HCT116 (cell line): ENCODE measurements at regions not wholly inside any gene's neighbourhood (a gene's known extent, or its start where the extent isn't known, plus 50 kb on each side); places are given as distances from the start of the nearest gene placed in this dataset.

Experiments used
- ATAC-seq: fragments of 200-7000 bp; cut with Tn5 transposase; 2 replicates; pipeline ENCODE4 v1.9.1; 2020; ENCODE audit warnings: mild to moderate bottlenecking, moderate library complexity
- BruUV-seq: library from RNA; stranded (reverse); fragments of 400-500 nt; replicated peaks from 2 replicates; lab custom pipeline; 2021; lab: Mats Ljungman, UMichigan
- CTCF ChIA-PET: fragments of 300-600 bp; sonication (Branson Sonifier 250); formaldehyde crosslinking; loops from one replicate; lab custom pipeline; 2021; ENCODE audit warnings: antibody characterized with exemption; lab: Charles Lee
- POLR2A ChIA-PET: fragments of 300-600, 350-600 bp; sonication (Branson Sonifier 250); formaldehyde crosslinking; loops from one replicate; lab custom pipeline; 2021; ENCODE audit warnings: antibody characterized with exemption; lab: Charles Lee
- RAD21 ChIA-PET, 2 experiments: fragments of 300-600 bp; sonication (Branson Sonifier 250); formaldehyde crosslinking; loops; one replicate each; lab custom pipeline; 2023; ENCODE audit warnings: low total read pairs in 2 of 2; ENCODE audit not compliant: uncharacterized antibody in 2 of 2, unreplicated experiment in 2 of 2, low non-redundant PET in 1 of 2; lab: Charles Lee
- DNase-seq: peaks from one replicate; pipeline ENCODE4 v3.0.0-alpha.2; 2010; ENCODE audit warnings: low read depth, low spot score
- H2AFZ ChIP-seq: fragments of 200-600 bp; shearing (Covaris generic), sonication (generic); 2 replicates; pipeline ENCODE4 v1.6.1; 2017; ENCODE audit warnings: low read depth, mixed run types, mixed read lengths, antibody characterized with exemption, low read length; ENCODE audit not compliant: poor library complexity, severe bottlenecking
- H3K27ac ChIP-seq: 2 replicates; pipeline ENCODE4 v1.5.1; 2012; ENCODE audit warnings: low read depth, low read length
- H3K27me3 ChIP-seq: fragments of 200-600 bp; sonication (generic); 2 replicates; pipeline ENCODE4 v1.6.1; 2016; ENCODE audit warnings: mixed run types, low read length, mixed read lengths; ENCODE audit not compliant: insufficient read depth
- H3K36me3 ChIP-seq, 2 experiments: fragments of 200-500 bp in 1 of 2; fragments of 200-600 bp in 1 of 2; sonication (Bioruptor generic) in 1 of 2; sonication (generic) in 1 of 2; 2 replicates each; pipeline versions ENCODE4 v1.5.1 to v1.6.1; 2014 to 2016; ENCODE audit warnings: low read length in 2 of 2, inconsistent platforms in 1 of 2, mixed read lengths in 1 of 2, mixed run types in 1 of 2; ENCODE audit not compliant: insufficient read depth in 2 of 2, control insufficient read depth in 1 of 2
- H3K4me1 ChIP-seq, 2 experiments: fragments of 200-600 bp in 1 of 2; sonication (generic) in 1 of 2; 2 replicates each; pipeline versions ENCODE4 v1.5.1 to v1.6.1; 2012 to 2017; ENCODE audit warnings: low read length in 2 of 2, inconsistent platforms in 1 of 2, mild to moderate bottlenecking in 1 of 2, mixed read lengths in 1 of 2, mixed run types in 1 of 2, moderate library complexity in 1 of 2; ENCODE audit not compliant: insufficient read depth in 2 of 2, control insufficient read depth in 1 of 2
- H3K4me2 ChIP-seq: fragments of 200-600 bp; sonication (generic); 2 replicates; pipeline ENCODE4 v1.6.1; 2017; ENCODE audit warnings: mixed run types, low read length, mixed read lengths
- H3K4me3 ChIP-seq, 2 experiments: fragments of 200-600 bp in 1 of 2; sonication (generic) in 1 of 2; replicated peaks in 1 of 2; 2 replicates each; pipeline ENCODE4 v1.5.1; 2011 to 2016; ENCODE audit warnings: low read length in 2 of 2, control low read depth in 1 of 2, low read depth in 1 of 2, mild to moderate bottlenecking in 1 of 2, mixed read lengths in 1 of 2, mixed run types in 1 of 2
- H3K79me2 ChIP-seq: fragments of 200-600 bp; sonication (generic); 2 replicates; pipeline ENCODE4 v1.6.1; 2017; ENCODE audit warnings: mild to moderate bottlenecking, mixed run types, low read length, moderate library complexity, mixed read lengths; ENCODE audit not compliant: insufficient read depth
- H3K9ac ChIP-seq: fragments of 200-600 bp; sonication (generic); 2 replicates; pipeline ENCODE4 v1.6.1; 2016; ENCODE audit warnings: low read length, mixed read lengths
- H3K9me2 ChIP-seq: fragments of 200-600 bp; sonication (generic), shearing (Covaris generic); 2 replicates; pipeline ENCODE4 v1.6.1; 2017; ENCODE audit warnings: mixed run types, mild to moderate bottlenecking, moderate library complexity; ENCODE audit not compliant: insufficient read depth
- H3K9me3 ChIP-seq, 2 experiments: fragments of 200-500 bp in 1 of 2; fragments of 200-600 bp in 1 of 2; sonication (Bioruptor generic) in 1 of 2; sonication (generic) in 1 of 2; 2 replicates each; pipeline ENCODE4 v1.6.1; 2014 to 2017; ENCODE audit warnings: low read length in 2 of 2, mixed read lengths in 2 of 2, inconsistent platforms in 1 of 2, low read depth in 1 of 2, mild to moderate bottlenecking in 1 of 2, mixed run types in 1 of 2, moderate library complexity in 1 of 2; ENCODE audit not compliant: control insufficient read depth in 1 of 2, insufficient read depth in 1 of 2
- H4K20me1 ChIP-seq: fragments of 200-600 bp; sonication (generic), shearing (Covaris generic); 2 replicates; pipeline ENCODE4 v1.6.1; 2017; ENCODE audit warnings: mixed run types, mild to moderate bottlenecking, moderate library complexity; ENCODE audit not compliant: insufficient read depth
- EGR1 ChIP-seq: IDR thresholded peaks from 2 replicates; pipeline ENCODE4 v1.6.1; 2012; ENCODE audit warnings: low read depth
- ELF1 ChIP-seq: IDR thresholded peaks from 2 replicates; pipeline ENCODE4 v1.6.1; 2012; ENCODE audit warnings: low read depth, borderline replicate concordance
- EZH2 ChIP-seq: fragments of 200-600 bp; sonication (generic); IDR thresholded peaks from 2 replicates; pipeline ENCODE4 v1.6.1; 2017; ENCODE audit warnings: antibody characterized with exemption, mixed run types
- EZH2phosphoT487 ChIP-seq: fragments of 200-600 bp; IDR thresholded peaks from 2 replicates; pipeline ENCODE4 v1.6.1; 2018; ENCODE audit warnings: antibody characterized with exemption, borderline replicate concordance
- FOSL1 ChIP-seq: IDR thresholded peaks from 2 replicates; pipeline ENCODE4 v1.6.1; 2012; ENCODE audit warnings: low read depth
- MAX ChIP-seq: IDR thresholded peaks from 2 replicates; pipeline ENCODE4 v1.6.1; 2012
- SP1 ChIP-seq: IDR thresholded peaks from 2 replicates; pipeline ENCODE4 v1.6.1; 2012; ENCODE audit warnings: low read depth
- YY1 ChIP-seq: IDR thresholded peaks from 2 replicates; pipeline ENCODE4 v1.6.1; 2011; ENCODE audit warnings: low read length, low read depth, moderate library complexity, mild to moderate bottlenecking; ENCODE audit not compliant: insufficient replicate concordance; ENCODE audit errors: extremely low read depth
- ZBTB33 ChIP-seq: IDR thresholded peaks from 2 replicates; pipeline ENCODE4 v1.6.1; 2011; ENCODE audit warnings: mild to moderate bottlenecking, low read length, moderate library complexity; ENCODE audit not compliant: insufficient replicate concordance; ENCODE audit errors: extremely low read depth
- ZFX ChIP-seq: fragments of 450-650 bp; IDR thresholded peaks from 2 replicates; pipeline ENCODE4 v1.6.1; 2017
- ZNF274 ChIP-seq: fragments of 200-500 bp; sonication (Bioruptor generic); IDR thresholded peaks from 2 replicates; pipeline ENCODE4 v1.6.1; 2014; ENCODE audit warnings: mild to moderate bottlenecking, low read depth, low read length, inconsistent platforms
- intact Hi-C: fragments of 100-400 bp; cut with micrococcal nuclease; formaldehyde crosslinking; loops from 2 replicates; pipeline ENCODE4 v1.10.0; 2022
- TF ChIP-seq, protein P1 (sequence below): IDR thresholded peaks from 2 replicates; pipeline ENCODE4 v1.6.1; 2012; ENCODE audit warnings: low read depth

DNA sequence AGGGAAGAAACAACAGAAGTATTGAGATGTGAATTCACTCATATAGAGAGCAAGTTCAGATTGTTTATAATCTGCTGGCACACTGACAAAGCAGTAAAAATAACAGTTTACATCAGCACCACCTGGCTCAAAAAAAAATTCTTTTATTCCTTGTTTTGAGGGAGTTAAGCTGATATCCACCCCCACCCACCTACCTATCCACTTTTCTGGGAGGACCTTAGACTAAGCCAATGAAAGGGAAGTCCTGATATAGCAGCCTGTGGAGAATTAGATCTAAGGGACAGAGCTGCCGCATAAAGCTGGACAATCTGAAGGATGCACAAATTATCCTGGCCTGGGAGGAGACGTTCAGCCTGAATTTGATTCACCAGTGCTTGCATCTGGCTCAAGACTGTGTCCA lies 264.5 kb downstream of the RCHY1 start (continued):
- TF ChIP-seq, protein P1, sequence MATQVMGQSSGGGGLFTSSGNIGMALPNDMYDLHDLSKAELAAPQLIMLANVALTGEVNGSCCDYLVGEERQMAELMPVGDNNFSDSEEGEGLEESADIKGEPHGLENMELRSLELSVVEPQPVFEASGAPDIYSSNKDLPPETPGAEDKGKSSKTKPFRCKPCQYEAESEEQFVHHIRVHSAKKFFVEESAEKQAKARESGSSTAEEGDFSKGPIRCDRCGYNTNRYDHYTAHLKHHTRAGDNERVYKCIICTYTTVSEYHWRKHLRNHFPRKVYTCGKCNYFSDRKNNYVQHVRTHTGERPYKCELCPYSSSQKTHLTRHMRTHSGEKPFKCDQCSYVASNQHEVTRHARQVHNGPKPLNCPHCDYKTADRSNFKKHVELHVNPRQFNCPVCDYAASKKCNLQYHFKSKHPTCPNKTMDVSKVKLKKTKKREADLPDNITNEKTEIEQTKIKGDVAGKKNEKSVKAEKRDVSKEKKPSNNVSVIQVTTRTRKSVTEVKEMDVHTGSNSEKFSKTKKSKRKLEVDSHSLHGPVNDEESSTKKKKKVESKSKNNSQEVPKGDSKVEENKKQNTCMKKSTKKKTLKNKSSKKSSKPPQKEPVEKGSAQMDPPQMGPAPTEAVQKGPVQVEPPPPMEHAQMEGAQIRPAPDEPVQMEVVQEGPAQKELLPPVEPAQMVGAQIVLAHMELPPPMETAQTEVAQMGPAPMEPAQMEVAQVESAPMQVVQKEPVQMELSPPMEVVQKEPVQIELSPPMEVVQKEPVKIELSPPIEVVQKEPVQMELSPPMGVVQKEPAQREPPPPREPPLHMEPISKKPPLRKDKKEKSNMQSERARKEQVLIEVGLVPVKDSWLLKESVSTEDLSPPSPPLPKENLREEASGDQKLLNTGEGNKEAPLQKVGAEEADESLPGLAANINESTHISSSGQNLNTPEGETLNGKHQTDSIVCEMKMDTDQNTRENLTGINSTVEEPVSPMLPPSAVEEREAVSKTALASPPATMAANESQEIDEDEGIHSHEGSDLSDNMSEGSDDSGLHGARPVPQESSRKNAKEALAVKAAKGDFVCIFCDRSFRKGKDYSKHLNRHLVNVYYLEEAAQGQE = no peak
- no peak for TF ChIP-seq ELF1
- TF ChIP-seq MAX = no peak
- TF ChIP-seq EGR1 = no peak
- no peak for TF ChIP-seq ZFX

DNA sequence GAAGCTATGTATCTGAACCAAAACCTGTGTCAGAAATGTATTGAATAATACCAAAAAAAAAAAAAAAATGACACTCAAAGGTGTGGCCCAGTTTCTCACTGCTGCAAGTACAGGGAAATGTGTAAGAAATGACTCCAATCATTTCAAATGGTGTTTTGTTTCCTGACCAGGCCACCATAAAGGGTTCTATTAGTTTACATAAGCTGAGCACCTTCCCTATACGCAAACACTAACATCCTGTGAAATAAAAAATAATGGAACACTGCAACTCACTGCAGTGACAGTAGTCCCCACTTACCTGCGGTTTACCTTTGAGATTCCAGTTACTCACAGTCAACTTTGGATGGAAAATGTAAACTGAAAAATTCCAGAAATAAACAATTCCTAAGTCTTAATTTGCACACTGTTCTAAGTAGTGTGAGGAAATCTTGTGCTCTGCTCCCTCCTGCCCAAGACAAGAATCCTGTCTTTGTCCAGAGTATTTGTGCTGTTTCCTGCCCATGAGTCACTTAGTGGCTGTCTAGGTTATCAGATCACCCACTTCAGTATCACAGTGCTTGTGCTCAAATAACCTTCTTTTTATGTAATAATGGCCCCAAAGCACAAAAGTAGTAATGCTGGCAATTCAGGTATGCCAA lies 265.3 kb downstream of the RCHY1 start:
- no peaks in the 10 kb centered on the region for H4K20me1 ChIP-seq
- H3K9ac ChIP-seq = no peak overlapping the region
- no peaks in the 10 kb centered on the region for H3K9me3 ChIP-seq
- peaks cover 0 to 5% of the 10 kb centered on the region in 2 experiments; a peak in 1 of 4 replicates for H3K4me1 ChIP-seq
- intact Hi-C loops = no loop called here
- no peaks in the 10 kb centered on the region for H3K9me2 ChIP-seq
- H3K36me3 ChIP-seq = no peaks in the 10 kb centered on the region
- CTCF ChIA-PET = no interaction called here
- no peak overlapping the region for H3K27ac ChIP-seq
- no peak overlapping the region for H3K4me3 ChIP-seq
- no peaks in the 10 kb centered on the region for H3K79me2 ChIP-seq
- H3K4me2 ChIP-seq = no peak overlapping the region
- DNase-seq = no peak
- no peak for ATAC-seq
- BruUV-seq = no TSS peak
- no peak overlapping the region for H2AFZ ChIP-seq
- POLR2A ChIA-PET = no interaction called here
- no peaks in the 10 kb centered on the region for H3K27me3 ChIP-seq
- RAD21 ChIA-PET = no interaction called here
- TF ChIP-seq ZNF274 = no peak
- TF ChIP-seq ZBTB33 = no peak
- no peak for TF ChIP-seq EZH2phosphoT487
- TF ChIP-seq FOSL1 = no peak
- TF ChIP-seq SP1 = no peak
- no peak for TF ChIP-seq EGR1
- TF ChIP-seq EZH2 = no peak
- no peak for TF ChIP-seq YY1
